DMS79 (cell line): ENCODE measurements at regions not wholly inside any gene's neighbourhood (a gene's known extent, or its start where the extent isn't known, plus 50 kb on each side); places are given as distances from the start of the nearest gene placed in this dataset.

ENCODE experiments used
- DNase-seq: peaks from one replicate; lab custom pipeline; 2025; lab: John Stamatoyannopoulos, UW

DNA sequence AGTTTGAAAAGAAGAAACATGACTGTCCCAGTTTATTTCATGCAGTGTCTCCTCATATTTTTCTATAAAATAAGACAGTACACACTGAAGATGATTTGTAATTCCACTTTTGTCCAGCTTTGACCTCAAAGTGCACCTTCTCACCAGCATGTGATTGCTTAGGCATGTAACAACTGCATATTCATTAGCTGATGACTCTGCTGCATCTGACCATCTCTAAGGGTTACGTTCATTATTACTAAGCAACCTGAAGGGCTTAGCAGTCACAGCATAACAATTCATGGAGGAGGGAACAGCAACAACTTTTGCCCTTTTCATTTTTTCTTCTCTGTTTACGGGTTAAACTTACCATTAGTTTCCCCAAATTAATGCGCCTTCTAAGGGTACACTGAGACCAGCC, 330.6 kb upstream of the PIK3C3 start:
- no peak for DNase-seq

DNA sequence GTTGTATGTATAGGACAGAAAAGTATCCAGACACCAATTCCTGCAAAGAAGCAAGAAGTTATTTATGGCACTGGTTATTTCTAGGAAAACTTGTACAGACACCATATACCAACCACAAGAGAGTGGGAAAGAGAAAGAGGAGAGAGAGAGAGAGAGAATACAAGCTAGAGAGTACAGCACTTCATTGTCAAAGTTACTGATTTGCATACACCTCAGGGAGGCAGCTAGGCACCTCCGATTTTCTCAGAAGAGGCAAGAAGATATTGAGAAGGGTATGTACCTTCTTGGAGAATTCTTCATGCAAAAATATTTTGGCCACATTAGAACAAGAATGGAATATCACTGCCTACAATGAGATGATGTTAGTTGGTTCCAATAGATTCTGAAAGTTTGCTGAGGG, 333.9 kb upstream of the PIK3C3 start:
- no peak for DNase-seq

DNA sequence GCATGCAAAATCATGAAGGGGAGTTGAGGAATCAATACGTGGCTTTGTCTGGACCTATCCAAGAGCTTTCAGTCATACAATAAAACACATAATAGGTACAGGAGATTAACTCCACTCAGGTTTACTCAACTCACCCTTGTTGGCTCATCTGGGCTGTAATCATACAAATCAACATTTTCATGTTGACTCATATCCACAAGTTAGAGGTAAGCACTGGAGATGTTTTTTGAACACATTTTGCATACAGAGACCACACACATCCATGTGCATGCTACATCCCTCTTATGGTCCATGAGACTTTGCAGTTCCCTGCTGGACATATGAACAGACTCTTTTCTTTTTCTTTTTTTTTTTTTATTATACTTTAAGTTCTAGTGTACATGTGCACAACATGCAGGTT, 336.9 kb upstream of the PIK3C3 start:
- DNase-seq = no peak

DNA sequence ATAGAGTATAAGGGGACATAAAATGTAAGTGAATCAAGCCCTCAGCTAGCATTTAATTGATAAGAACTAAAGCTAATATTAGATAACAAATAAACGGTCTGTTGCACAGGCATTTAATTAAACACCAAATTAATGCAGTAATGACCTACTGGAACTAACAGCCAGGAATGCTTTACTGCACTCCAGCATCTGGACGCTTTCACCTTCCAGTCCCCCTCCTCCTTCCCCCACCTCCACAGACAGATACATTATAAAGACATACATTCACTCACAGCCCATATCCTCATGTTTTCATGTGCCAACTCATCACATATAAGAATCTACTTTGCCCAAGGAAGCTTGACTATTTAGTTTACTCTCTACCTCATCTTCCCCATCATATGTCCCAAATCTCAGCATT, 337.4 kb upstream of the PIK3C3 start:
- DNase-seq = no peak

DNA sequence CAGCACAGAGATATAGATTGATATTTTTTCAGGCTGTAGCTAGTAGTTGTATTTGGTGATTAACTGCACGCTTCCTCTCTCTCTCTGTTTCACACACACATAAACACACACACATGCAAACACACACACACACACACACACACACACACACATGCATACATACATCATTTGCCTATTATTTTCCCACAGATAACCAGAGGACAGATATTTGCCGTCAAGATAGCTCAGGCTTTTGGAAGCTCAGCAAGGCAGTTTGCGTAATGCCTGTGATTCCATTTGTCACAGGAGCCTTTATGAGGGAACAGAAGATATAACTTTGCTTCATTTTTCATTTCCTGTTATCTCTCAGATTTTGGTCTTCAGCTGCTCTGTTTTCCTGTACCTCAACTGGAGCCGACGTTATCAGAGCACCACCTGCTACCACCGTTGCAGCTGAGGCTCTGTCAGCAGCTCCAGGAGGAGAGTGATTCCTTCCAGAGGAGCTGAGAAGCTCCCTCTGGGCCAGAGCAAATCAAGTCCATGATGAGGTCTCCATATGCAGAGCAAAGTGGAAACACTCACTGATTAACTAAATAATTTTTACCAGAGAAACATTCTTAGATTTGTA, 341.9 kb upstream of the PIK3C3 start:
- no peak for DNase-seq

DNA sequence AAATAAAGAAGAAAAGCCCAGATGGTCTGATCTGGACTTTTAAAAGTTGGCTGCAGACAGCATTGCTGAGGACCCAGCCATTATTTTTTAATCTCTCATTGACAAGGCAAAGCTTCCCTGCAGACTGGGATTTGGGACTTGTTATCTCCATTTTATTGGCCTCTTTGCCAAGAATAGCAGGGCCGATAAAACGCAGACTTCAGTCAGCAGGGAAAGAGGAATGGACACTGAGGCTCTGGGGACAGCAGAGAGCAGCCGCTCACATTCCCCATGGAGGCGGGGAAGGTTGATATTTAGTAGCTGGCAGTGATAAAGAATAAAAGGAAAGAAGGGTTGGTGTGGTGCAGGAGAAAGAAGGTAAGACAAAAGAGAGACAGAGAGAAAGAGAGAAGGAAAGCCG, 350.1 kb upstream of the PIK3C3 start:
- DNase-seq = no peak

DNA sequence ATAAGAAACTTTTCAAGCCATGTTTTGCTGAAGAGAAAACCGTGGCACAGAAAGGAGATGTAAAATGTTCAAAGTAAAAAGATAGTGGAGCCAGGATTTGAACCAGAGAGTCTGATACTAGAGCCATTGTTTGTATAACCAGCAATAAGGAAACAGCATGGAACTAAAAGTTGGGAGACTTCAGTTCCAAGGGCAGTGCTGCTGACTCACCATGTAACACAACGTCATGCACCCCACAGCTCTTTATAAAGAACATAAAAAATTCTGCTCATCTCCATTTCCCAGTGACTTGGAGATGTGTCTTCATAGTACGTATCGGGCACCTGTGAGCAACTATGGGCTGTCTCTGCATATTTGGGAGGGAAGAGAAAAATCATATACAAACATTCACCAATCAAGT, 353.0 kb upstream of the PIK3C3 start:
- DNase-seq = no peak

DNA sequence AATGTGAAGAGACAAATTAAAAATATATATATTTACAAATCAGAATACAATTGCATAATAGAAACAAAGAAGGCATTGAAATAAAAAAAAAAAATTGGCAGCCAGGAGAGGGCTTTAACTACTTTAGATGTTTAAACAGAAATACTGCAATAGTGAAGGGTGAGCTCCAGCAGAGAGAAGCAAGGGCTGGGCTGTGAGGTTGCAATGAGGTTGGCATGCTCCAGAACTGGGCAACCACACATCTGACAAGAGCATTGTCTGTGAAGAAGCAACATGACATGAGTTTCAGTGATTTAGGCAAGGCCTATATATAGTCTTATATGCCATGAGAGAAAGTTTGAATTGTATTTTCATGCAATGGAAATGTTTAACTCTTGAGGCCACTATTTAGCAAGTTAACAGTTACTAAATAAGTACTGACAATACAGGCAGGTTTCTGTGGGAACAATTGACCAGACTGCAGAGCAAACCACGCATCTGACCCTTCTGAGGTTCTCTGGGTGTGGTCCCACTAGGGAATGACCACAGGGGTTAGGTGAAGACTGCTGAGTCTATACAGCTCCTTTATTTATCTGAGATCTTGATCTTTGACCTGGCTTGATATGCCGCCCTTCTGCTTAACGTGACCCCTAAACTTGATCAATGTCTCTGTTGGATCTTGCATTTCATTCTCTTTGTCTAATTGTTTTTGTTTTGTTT, 354.2 kb upstream of the PIK3C3 start:
- no peak for DNase-seq

DNA sequence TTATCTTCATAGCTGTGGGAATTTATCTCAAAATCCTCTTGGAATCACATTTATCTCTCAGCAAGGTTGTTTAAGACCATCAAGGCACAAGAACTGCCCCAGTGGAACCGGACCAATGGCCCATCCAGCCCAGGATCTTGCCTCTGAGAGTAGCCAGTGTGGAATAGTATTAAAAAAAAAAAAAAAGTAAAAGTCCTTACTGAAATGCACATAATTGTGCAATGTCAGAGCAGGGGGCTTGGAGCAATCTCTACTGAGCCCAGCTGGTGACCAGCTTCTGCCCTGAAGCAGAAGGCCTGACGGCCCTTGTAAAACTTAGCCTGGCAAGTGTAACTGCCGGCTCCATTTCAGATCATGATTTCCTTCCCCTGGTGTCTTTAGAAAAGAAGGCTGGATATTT, 355.6 kb upstream of the PIK3C3 start:
- DNase-seq = no peak

DNA sequence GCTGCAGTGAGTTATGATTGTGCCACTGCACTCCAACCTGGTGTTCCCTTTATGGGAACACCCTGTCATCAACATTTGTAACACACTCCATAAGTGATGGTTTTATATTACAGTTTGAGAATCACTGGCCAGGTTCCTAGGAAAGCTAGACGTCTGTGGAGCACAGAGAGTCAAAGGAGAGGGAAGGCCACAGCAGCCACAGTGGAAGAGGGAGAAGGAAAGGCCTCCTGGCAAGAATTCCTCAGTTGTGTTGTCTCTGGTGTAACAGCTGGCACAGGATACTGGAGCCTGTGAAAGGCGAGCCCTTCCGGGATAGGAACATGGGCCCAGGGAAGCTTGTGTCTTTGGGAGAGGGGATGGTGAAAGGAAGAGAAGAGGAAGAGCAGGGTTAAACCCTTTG, 360.5 kb upstream of the PIK3C3 start:
- no peak for DNase-seq

DNA sequence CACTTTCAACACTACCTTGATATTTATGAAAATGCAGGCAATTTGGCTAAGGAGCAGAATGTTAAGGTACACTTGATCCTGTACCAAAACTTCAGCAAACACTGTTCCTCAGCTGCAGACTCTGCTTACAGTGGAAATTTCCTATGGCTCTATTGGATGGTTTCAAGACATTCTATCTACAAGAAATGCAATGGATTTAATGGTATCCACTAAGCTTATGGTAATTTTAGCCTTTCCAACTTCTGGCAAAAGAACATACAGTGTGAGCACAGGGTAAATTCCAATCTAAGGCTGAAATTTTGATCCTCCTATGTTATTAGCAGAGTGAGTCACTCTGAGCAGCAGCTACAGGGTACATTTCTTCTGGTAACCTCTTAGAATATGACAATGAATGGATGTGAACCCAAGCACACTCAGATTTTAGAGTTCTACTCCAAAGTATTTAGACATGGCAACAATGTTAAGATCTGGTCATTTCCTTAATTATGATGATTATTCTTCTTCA, 361.8 kb upstream of the PIK3C3 start:
- DNase-seq = no peak

DNA sequence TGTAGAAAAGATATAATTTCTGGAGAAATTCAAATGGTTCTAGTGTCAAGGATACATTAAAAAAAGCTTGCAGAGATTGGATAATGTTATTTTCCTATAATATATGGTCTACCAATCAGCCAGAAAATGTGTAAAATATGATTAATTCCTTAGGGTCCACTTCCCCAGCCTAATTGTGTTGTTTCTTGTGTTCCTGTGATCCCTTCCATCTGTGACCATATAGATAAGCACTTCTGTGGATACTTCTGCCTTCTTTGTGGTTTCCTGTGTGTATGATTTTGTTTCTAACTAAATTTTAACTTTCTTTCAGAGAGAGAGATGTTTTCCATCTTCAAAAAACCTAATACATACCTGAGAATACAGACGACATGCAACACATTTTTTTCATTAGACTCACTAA, 367.1 kb upstream of the PIK3C3 start:
- DNase-seq = no peak

DNA sequence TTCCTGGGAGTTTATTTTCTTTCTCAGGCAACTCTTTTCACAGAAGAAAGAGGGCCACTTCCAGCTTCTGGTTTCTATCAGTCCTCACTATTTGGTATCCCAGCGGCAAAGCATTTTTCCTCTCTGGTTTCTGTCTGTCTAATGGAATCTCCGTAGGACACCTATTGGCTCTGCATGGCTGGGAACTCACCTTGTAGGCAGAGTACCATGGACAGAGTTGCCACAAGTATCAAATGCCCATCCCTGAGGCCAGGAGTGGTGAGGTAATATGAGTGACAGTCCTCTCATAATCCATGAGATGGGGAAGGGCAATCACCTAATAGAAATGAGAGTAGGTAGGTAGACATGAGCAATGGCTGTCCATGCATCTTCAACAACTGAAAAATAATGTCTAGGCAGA, 369.5 kb upstream of the PIK3C3 start:
- no peak for DNase-seq

DNA sequence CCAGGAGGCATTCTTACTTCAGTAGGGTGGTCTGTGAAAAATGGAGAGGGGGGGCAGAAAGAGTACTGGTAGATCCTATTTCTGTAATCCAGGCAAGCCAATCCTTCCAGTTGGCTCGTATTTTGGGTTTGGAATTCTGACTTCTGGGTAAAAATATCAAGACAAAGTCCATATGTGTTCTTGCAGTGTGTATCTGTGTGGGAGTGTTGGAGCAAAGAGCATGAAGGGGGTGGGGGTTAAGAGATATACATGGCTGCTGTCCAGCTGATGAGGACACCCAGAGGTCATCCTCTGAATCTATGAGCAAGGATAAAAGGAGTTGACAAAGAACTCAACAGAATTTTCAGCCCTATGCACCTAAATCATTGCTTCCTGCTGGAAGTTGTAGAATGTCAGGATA, 375.8 kb upstream of the PIK3C3 start:
- DNase-seq = no peak

DNA sequence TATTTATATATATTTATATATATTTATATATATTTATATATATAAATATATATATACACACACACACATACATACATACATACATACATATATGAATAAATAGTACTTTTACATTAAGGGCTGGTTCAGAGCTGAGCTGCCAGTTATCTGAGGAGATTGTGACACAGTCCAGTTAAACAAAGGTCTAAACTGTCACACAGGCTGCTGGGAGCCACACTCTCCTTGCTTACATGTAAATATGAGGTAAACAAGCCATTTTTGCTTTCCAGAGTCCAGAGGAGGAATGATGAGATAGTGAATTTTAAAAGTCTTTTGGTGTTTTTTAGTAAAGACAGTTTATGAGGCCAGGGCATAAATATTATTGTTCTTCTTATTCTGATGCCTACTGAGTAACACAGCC, 377.5 kb upstream of the PIK3C3 start:
- no peak for DNase-seq

DNA sequence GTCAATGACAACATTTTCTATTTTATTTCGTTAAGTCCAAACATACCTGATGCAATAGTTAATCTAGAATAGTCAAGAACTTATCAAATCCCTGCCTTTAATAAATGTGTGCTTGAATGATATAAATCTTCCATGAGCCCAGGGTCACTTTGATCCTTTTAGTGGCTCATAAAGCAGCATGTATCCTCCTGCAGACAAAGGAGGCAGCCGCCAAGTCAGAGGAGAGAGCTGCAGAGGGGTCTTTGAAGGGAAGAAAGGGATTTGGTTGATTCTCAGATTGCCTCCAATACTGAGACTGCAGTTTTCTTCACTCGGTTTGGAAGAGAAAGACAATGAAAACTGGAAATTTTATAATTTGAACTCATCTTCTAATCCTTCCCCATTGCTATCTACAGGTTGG, 378.4 kb upstream of the PIK3C3 start:
- DNase-seq = no peak

DNA sequence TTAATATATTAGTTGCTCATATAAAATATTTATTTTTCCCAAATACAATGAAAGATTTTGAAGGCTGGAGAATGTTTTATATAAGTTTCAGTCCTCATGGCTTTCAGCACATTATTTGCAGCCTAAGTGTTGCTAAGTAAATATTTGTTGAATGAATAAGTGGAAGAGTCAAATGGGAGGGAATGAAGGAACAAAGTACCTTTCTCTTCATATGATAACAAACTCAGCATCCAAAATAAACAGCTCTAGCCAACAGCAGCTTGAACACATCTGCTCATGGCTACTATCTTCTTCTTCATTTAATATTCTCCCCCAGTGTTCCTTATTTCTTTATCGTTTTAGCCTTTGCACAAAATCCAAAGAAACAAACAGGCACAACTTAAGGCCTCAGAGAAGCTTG, 385.2 kb upstream of the PIK3C3 start:
- no peak for DNase-seq

DNA sequence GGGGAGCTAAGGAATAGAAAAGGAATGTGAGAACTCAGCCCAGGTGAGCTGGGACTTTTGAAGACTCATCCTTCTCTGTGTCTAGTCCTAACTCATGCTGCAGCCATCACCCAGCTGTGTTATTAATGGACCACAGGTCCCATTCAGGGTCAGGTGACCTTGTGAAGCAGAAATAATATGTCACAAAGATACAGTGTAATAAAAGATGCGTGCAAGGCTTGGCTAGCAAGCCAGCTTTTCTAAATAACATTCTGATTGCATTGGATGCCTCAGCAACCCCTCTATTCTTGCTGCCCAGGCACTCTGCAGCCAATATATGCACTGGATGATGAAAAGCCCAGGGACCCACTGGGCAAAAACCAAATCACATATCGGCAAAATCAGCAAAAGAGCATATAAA, 393.1 kb upstream of the PIK3C3 start:
- DNase-seq = no peak

DNA sequence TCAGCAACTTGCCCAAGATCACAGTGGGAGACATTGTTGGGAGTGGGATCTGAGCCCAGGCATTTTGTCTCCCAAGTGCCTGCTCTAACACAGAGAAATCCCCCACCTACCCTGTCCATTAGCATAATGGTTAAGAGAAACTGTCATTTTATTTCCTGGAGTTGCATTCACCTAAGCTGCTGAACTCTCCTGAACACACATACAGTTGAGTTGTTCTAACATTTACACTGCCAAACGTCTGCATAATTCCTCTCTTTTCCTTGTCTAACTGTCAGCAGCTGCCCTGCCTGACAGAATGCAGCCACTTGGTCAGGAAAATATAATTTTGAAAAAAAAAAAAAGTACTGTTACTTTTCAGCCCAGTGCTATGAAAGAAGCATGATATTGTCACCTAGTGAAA, 396.3 kb upstream of the PIK3C3 start:
- no peak for DNase-seq

DNA sequence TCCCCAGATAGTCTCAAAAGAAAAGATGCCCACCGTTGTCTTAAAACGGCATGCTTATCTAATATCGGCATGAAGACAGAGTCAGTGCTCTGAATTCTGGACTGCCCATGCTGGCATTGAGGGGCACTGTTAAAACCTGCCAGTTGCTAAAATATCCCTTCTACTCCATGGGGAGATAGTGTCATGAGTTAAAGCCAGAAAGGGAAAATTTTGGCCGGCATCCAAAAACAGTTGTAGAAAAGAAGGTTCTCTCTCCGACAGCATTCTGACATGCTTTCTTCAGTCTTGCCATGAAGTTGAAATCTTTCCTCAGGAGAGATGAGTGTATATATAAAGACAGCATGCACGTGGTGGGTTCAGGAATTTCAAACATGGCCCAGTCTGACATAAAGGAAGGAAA, 401.3 kb upstream of the PIK3C3 start:
- DNase-seq = no peak

DNA sequence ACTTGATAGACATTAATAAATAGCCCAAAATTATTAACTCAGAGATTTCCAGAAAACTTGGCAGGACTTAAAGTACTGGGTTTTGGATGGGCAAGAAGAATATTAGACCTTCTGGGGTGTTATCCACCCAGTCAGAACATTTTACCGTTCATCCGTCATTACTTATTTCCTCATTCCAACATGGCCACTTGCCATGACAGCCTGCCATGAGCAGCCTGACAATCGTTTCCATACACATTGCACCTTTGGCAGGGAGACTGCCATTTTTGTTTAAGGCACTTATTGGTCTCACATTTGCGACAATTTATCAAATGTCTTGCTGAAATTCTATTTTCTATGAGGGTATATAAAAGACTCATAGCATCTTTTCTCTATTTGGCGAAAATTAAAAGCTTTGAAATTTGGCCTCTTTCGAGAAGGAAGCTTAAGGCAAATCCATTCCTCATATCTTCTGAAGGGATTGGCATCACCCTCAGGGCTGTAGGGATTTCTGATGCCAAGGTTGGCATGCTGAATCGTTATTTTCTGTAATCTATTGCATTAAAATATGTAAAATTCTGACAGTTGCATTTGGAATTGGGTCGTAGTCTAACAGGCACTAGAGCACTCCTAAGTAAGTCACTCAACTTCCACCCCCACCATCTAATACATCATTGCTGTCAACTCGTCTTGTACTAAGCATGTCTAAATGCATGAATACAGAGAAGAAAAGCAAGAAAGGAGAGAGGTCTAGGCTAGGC, 406.3 kb upstream of the PIK3C3 start:
- DNase-seq = no peak

DNA sequence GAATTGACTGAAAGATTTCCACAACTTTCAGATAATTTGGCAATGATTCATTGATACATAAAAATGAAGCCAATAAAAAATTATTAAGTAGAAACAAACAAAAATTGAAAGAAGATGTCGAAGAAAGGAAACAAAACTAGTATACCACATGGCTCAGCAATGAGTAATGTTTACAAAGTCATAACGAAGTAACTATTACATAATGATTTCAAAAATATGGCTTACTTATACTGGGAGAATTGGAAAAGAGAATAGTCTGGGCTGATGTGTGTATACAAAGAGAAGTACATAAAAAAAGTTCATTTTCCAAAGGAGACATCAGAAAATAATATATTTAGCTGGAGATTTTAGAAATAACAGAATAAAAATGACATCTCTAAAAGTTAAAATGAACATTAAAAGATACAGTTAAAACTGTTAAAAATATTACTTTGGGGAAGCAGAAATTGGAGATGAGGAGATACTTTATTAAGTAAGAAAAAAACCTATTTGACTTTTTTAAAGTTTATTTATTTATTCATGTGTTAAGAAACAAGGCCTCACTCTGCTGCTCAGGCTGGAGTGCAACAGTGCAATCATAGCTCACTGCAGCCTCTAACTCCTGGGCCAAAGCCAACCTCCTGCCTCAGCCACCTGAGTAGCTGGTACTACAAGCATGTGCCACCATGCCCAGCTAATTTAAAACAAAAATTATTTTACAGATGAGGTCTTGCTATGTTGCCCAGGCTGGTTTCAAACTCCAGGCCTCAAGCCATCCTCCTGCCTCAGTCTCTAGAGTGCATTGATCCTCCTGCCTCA, 409.7 kb upstream of the PIK3C3 start:
- DNase-seq = no peak

DNA sequence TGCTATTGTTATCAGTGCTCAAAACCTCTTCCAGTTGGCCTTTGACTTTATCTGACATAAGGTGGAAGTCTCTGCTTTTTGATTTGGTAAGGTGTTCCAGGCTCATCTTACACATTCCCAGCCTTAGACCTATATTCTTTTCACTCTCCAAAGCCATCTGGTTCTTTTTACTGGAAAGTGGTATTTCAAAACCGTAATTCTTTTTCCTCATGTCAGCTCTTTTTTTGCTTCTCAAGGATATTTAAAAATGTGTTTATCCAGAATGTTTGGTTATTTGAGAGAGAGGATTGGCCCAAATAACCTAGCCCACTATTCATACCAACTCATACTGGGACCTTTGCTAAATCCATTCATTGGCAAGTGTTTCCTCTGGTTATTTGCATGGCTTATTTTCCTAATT, 411.2 kb upstream of the PIK3C3 start:
- DNase-seq = no peak
